Thyroid gland (tissue), 4 donors: ENCODE measurements at regions not wholly inside any gene's neighbourhood (a gene's known extent, or its start where the extent isn't known, plus 50 kb on each side); places are given as distances from the start of the nearest gene placed in this dataset.

Experiments
- DNase-seq, 2 donors: peaks; one replicate each; pipeline ENCODE4 v3.0.0-alpha.2; 2019
- H3K27ac ChIP-seq, 3 donors: fragments of 200-600 bp; sonication (generic); 1 replicate in 2 of 3; 2 replicates in 1 of 3; pipeline ENCODE4 v1.5.1; 2016 to 2019; ENCODE audit warnings: mild to moderate bottlenecking in 1 of 3, moderate library complexity in 1 of 3
- H3K27me3 ChIP-seq: fragments of 200-600 bp; sonication (generic); one replicate; pipeline ENCODE4 v1.5.1; 2019
- H3K36me3 ChIP-seq, 2 donors: fragments of 200-600 bp; sonication (generic); one replicate each; pipeline ENCODE4 v1.5.1; 2016 to 2019
- H3K4me1 ChIP-seq, 2 donors: fragments of 200-600 bp; sonication (generic); one replicate each; pipeline ENCODE4 v1.5.1; 2017 to 2019
- H3K4me3 ChIP-seq, 3 donors: fragments of 200-600 bp; sonication (generic); replicated peaks in 1 of 3; 1 replicate in 2 of 3; 2 replicates in 1 of 3; pipeline ENCODE4 v1.5.1; 2016; ENCODE audit warnings: mild to moderate bottlenecking in 1 of 3
- H3K9me3 ChIP-seq: fragments of 200-600 bp; sonication (generic); one replicate; pipeline ENCODE4 v1.5.1; 2017
- POLR2A ChIP-seq, 2 donors: fragments of 450-650 bp; IDR thresholded peaks; one replicate each; pipeline ENCODE4 v1.6.1; 2017; ENCODE audit warnings: antibody characterized with exemption in 2 of 2, mild to moderate bottlenecking in 2 of 2, moderate library complexity in 1 of 2
- WGBS, 2 donors: methylation state at CpG; one replicate each; pipeline ENCODE4 v1.1.5; 2017; 5-methylcytosine and 5-hydroxymethylcytosine counted together
- intact Hi-C: fragments of 100-400 bp; cut with DNase I; formaldehyde crosslinking; loops from one replicate; pipeline ENCODE4 v1.15.1; 2023
- TF ChIP-seq, protein P1 (sequence below), 6 experiments: fragments of 200-600 bp in 3 of 6; fragments of 450-650 bp in 3 of 6; sonication (generic) in 3 of 6; IDR thresholded peaks; one replicate each; pipeline ENCODE4 v1.5.1; 2016 to 2019; ENCODE audit warnings: antibody characterized with exemption in 6 of 6, mild to moderate bottlenecking in 2 of 6, inconsistent platforms in 1 of 6, moderate library complexity in 1 of 6

DNA sequence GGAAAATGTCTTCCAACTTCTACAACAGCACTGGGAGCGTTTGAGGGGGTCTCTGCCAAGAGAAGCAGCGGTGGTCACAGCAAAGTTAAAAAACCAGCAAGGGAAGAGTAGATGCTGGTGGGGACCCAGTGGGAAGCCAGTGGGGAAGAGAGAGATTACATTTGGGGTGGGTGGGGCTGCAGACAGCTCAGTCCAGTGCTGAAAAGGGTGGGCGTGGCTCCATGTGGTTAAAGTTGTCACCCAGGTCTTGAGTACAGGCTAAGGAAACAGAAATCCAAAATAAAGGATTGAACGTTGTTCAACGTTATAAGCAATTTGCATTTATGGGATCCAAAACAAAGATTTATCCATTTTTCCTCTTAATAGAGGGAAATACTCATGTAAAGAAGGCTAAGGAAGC lies 106.3 kb upstream of the LY86 start:
- 93 to 96% methylated on average over 5 of the region's 5 CpGs for WGBS, 2 donors
- TF ChIP-seq POLR2A (IDR thresholded peaks at IDR 0.05), result no peak
- TF ChIP-seq, protein P1, sequence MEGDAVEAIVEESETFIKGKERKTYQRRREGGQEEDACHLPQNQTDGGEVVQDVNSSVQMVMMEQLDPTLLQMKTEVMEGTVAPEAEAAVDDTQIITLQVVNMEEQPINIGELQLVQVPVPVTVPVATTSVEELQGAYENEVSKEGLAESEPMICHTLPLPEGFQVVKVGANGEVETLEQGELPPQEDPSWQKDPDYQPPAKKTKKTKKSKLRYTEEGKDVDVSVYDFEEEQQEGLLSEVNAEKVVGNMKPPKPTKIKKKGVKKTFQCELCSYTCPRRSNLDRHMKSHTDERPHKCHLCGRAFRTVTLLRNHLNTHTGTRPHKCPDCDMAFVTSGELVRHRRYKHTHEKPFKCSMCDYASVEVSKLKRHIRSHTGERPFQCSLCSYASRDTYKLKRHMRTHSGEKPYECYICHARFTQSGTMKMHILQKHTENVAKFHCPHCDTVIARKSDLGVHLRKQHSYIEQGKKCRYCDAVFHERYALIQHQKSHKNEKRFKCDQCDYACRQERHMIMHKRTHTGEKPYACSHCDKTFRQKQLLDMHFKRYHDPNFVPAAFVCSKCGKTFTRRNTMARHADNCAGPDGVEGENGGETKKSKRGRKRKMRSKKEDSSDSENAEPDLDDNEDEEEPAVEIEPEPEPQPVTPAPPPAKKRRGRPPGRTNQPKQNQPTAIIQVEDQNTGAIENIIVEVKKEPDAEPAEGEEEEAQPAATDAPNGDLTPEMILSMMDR (IDR thresholded peaks at IDR 0.05), result no peak
- H3K27ac ChIP-seq, result no peak overlapping the region
- H3K4me3 ChIP-seq, result no peak overlapping the region
- no peaks in the 10 kb centered on the region for H3K4me1 ChIP-seq
- no peaks in the 10 kb centered on the region for H3K27me3 ChIP-seq
- intact Hi-C loops, result no loop called here
- DNase-seq, result no peak
- H3K36me3 ChIP-seq, result no peaks in the 10 kb centered on the region
- H3K9me3 ChIP-seq, result no peaks in the 10 kb centered on the region

DNA sequence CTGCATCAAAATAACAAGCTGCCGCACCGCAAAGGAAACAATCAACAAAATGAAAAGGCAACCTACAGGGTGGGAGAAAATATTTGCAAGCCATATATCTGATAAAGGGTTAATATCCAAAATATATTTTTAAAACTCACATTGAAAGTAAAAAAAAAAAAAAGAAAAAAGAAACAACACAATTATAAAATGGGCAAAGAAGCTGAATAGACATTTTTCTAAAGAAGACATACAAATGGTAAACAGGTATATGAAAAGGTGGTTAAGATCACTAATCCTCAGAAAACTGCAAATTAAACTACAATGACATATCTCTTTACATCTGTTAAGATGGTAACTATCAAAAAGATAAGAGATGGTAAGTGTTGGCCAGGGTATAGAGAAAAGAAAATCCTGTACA lies 105.4 kb upstream of the LY86 start:
- DNase-seq, result no peak
- no peaks in the 10 kb centered on the region for H3K36me3 ChIP-seq
- H3K9me3 ChIP-seq, result no peaks in the 10 kb centered on the region
- intact Hi-C loops, result no loop called here
- H3K4me1 ChIP-seq, result no peaks in the 10 kb centered on the region
- no peak overlapping the region for H3K4me3 ChIP-seq
- no peak overlapping the region for H3K27ac ChIP-seq
- 93 to 95% methylated on average over 2 of the region's 2 CpGs for WGBS, 2 donors
- TF ChIP-seq POLR2A (IDR thresholded peaks at IDR 0.05), result no peak
- TF ChIP-seq, protein P1 (IDR thresholded peaks at IDR 0.05), result no peak
- no peaks in the 10 kb centered on the region for H3K27me3 ChIP-seq

DNA sequence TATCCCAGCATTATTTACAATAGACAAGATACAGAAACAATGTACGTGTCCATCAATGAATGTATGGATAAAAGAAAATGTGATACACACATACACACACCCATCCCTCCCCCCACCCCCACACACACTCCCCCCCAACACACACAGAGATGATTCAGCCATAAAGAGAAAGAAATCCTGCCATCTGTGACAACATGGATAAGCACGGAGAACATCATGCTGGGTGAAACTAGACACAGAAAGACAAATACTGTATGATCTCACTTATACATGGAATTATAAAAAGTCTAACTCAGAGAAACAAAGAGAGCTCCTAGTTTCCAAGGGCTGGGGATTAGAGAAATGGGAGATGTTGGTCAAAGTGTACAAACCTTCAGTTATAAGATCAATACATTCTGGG lies 104.8 kb upstream of the LY86 start:
- Histone ChIP-seq H3K9me3 (no peaks in the 10 kb centered on the region), H3K4me3 (no peak overlapping the region), H3K36me3 (no peaks in the 10 kb centered on the region), H3K27ac (no peak overlapping the region), H3K4me1 (no peaks in the 10 kb centered on the region), H3K27me3 (no peaks in the 10 kb centered on the region)
- TF ChIP-seq, protein P1 (IDR thresholded peaks at IDR 0.05), result no peak
- no peak for TF ChIP-seq POLR2A (IDR thresholded peaks at IDR 0.05)
- no peak for DNase-seq
- intact Hi-C loops, result no loop called here
- WGBS, 2 donors, result 90 to 99% methylated on average over 2 of the region's 2 CpGs

DNA sequence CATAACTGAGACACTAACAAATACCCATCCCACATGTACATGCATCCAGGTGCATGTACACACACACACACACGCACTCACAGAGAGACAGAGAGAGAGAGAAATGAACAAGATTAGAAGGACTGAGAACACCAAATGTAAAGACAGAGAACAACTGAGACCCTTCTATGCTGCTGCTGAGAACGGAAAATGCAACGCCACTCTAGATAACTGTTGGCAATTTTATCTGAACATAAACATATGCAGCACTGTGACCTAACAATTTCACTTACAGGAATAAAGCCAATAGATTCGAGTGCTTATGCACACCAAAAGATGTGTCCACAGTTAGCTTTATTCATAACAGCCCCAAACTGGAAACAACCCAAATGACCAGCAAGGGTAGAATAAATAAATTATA lies 103.8 kb upstream of the LY86 start:
- H3K27me3 ChIP-seq, result no peaks in the 10 kb centered on the region
- H3K36me3 ChIP-seq, result no peaks in the 10 kb centered on the region
- H3K27ac ChIP-seq, result no peak overlapping the region
- DNase-seq, result no peak
- intact Hi-C loops, result no loop called here
- H3K4me1 ChIP-seq, result no peaks in the 10 kb centered on the region
- no peaks in the 10 kb centered on the region for H3K9me3 ChIP-seq
- 79 to 87% methylated on average over 4 of the region's 4 CpGs for WGBS, 2 donors
- no peak overlapping the region for H3K4me3 ChIP-seq
- TF ChIP-seq POLR2A (IDR thresholded peaks at IDR 0.05), result no peak
- TF ChIP-seq, protein P1 (IDR thresholded peaks at IDR 0.05), result no peak

DNA sequence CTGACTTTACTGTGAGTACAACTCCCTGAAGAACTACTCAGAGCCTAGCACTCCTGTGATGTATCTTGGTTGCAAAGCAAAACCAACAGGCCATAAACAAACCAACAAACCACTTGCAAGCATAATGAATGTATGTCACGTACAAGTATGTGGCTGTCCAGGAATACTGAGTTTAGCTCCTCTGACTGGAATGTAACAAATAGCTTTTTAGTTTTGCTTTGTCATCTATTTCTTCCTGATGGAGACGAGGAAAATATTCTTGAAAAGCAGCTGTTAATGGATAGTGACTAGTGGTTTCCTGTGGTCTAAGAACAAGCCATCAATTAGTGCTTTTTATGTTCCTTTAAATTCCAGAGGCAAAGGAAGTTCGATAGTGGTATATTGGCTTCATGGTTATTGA lies 101.9 kb upstream of the LY86 start:
- TF ChIP-seq POLR2A (IDR thresholded peaks at IDR 0.05), result no peak
- TF ChIP-seq, protein P1 (IDR thresholded peaks at IDR 0.05), result no peak
- no peaks in the 10 kb centered on the region for H3K9me3 ChIP-seq
- DNase-seq, result no peak
- no peaks in the 10 kb centered on the region for H3K4me1 ChIP-seq
- WGBS, 2 donors, result 59 to 80% methylated on average over 3 of the region's 3 CpGs
- H3K27me3 ChIP-seq, result no peaks in the 10 kb centered on the region
- no peak overlapping the region for H3K4me3 ChIP-seq
- intact Hi-C loops, result no loop called here
- no peak overlapping the region for H3K27ac ChIP-seq
- H3K36me3 ChIP-seq, result no peaks in the 10 kb centered on the region
